GM18502 (cell line): ENCODE measurements at regions not wholly inside any gene's neighbourhood (a gene's known extent, or its start where the extent isn't known, plus 50 kb on each side); places are given as distances from the start of the nearest gene placed in this dataset.
"Not testable (repeated sequence)": the region's sequence is repeated elsewhere in the genome, so short reads cannot be mapped to it uniquely, and the experiment has no call there.

Experiments used
- ATAC-seq: cut with Tn5 transposase; IDR thresholded peaks from one replicate; pipeline ENCODE4 v1.9.1; 2021; ENCODE audit warnings: mild to moderate bottlenecking; ENCODE audit not compliant: unreplicated experiment, poor library complexity

GRCh38 chr3:632571-633170, 436.1 kb downstream of the CHL1 start:
- peak; percentile 85 for ATAC-seq

DNA sequence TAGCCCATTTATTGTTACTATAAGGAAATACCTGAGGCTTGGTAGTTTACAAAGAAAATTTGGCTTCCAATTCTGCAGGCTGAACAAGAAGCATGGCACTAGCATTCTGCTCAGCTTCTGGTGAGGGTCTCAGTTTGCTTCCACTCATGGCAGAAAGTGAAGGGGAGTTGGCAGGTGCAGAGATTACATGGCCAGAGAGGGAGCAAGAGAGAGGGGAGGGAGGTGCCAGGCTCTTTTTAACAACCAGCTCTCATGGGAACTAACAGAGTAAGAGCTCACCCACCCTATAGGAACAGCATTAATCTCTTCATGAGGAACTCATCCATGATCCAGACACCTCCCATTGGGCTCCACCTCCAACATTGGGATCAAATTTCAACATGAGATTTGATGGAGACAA, 437.9 kb downstream of the CHL1 start:
- ATAC-seq: no peak

DNA sequence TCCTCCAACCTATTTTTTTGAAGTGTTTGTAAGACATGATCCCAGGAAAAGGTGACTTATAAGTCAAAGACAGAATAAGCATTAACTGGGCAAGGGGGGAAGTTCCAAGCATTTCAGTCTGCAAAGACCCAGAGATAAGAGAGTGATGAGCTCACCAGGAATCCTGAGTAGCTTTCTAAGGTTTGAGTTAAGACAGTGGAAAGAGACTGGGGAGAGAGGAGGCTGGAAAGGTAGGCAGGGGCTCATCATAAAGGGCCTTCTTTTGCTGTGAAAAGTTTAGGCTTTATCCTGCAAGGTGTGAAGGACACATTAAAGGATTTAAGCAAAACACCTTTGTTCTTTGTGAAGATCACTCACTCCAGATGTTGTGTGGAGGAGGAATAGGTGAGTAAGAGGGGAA, 438.8 kb downstream of the CHL1 start:
- no peak for ATAC-seq

GRCh38 chr3:643376-643775, 446.8 kb downstream of the CHL1 start:
- no peak for ATAC-seq

DNA sequence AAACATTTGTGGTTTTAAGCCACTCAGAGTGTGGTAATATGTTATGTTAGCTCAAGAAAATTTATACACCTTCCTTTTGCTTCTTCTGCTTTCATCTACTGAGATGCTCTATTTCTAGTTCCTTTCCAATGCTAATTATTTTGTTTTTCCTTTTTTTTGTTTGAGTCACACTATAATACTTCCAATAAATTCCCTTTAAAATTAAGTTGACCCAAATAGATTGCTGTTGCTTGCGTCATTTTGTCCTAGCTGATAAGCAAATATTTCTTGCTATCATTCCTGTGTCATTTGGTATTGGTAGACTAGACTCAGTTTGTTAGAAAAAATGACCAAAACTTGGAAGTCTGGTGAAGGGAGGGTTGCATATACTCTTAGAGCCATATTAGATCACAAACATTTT, 437.0 kb upstream of the CNTN6 start:
- ATAC-seq: no peak

DNA sequence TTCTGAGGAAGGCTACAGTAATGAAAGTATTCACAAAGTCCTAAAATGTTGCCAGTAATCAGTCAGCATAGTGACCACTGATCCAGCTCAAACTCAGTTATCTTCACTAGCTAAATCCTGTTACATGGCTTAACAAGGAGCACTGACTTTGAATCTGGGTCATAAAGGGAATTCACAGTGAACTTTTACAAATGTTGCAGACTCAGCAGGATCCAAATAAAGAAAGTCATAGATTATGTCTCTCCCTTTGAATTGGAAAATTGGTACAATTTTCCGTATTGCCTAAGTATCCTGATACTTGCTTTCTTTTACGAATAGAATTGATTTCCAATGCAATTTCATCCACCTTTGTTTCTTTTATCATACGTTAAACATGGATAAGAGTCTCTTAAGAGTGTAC, 431.5 kb upstream of the CNTN6 start:
- no peak for ATAC-seq

- no peak for ATAC-seq
These were observed 418.7 kb upstream of the CNTN6 start for GRCh38 chr3:674116-674515.

- no peak for ATAC-seq
These were observed 417.0 kb upstream of the CNTN6 start for GRCh38 chr3:675846-676245.

DNA sequence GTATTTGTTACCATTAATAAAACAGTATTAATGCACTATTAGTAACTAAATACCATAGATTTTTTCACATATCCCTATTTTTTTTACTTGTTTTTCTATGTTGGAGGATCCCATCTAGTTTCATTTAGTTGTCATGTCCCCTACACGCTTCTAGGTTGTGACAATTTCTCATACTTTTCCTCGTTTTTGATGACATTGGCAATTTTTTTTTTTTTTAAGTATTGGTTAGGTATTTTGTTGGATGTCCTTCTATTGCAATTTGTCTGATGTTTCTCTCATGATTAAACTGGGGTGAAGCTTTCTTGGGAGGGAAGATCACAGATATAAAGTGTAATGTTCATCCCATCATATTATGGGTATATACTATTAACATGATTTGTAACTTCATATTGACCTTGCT, 409.1 kb upstream of the CNTN6 start:
- no peak for ATAC-seq

DNA sequence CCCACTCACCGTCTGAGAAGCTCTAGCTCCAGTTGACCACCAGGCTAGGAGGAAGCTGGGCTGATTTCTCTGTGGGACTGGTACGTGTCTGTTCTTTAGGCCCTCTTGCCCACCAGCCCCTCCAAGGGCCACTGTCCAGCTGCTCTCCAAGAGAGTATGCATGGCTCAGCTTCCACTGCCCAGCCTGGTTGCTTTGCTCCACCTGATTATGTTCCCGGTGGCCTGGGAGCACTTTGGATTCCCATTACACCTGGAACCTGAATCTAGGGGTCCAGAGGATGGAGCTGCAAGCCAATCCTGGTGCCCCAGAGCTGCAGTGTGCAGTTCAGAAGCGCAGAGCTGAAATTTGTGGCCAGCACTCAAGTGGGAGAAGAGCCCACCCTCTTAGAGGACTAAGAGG, 402.1 kb upstream of the CNTN6 start:
- no peak for ATAC-seq

GRCh38 chr3:700514-700913, 392.3 kb upstream of the CNTN6 start:
- no peak for ATAC-seq

- no peak for ATAC-seq
These were observed 385.8 kb upstream of the CNTN6 start for GRCh38 chr3:707041-707440.

GRCh38 chr3:713006-713621, 379.7 kb upstream of the CNTN6 start:
- no peak for ATAC-seq

- ATAC-seq: no peak
These were observed 378.7 kb upstream of the CNTN6 start for GRCh38 chr3:713947-714620.

DNA sequence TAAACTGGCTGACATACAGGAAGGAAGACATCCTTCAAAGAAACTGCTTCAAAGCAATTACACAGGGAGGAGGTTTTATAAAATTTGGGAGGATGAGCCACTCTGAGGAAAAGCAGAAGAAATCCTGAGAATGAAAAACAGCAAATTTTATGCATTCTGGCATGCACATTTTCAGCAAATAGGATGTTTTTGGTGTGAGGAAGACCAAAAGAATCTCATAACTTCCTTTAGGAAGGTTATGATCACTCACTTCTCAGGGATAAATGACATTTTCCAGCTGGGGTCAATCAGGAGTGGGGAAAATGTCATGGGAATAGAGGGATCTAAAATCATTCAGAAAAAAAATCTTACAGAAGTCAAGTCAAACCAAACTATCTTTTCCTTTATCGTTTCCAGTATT, 371.7 kb upstream of the CNTN6 start:
- no peak for ATAC-seq

- no peak for ATAC-seq
These were observed 360.4 kb upstream of the CNTN6 start for GRCh38 chr3:732326-732928.

- ATAC-seq: no peak
These were observed 359.5 kb upstream of the CNTN6 start for GRCh38 chr3:733313-733712.

GRCh38 chr3:757711-758110, 335.1 kb upstream of the CNTN6 start:
- ATAC-seq: no peak

DNA sequence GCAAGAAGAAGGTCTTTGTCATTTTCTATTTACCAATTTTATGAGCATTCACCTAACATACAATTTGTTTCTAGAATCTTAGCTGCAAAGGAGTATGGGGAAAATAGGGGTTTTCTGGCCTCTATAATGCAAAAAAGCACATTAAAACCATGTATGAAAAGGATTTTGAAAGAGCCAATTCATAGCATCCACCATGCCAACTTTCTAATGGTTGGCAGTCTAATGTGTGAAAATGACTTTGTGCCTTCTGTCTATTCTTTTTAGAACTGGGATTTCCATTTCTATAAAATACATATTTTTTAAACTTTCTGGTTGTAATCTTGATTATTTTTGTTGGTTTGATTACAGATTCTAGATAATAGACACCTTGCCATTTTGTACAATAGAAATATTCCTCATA, 333.7 kb upstream of the CNTN6 start:
- no peak for ATAC-seq

- not testable (repeated sequence) for ATAC-seq
These were observed 319.4 kb upstream of the CNTN6 start for GRCh38 chr3:773433-773832.

DNA sequence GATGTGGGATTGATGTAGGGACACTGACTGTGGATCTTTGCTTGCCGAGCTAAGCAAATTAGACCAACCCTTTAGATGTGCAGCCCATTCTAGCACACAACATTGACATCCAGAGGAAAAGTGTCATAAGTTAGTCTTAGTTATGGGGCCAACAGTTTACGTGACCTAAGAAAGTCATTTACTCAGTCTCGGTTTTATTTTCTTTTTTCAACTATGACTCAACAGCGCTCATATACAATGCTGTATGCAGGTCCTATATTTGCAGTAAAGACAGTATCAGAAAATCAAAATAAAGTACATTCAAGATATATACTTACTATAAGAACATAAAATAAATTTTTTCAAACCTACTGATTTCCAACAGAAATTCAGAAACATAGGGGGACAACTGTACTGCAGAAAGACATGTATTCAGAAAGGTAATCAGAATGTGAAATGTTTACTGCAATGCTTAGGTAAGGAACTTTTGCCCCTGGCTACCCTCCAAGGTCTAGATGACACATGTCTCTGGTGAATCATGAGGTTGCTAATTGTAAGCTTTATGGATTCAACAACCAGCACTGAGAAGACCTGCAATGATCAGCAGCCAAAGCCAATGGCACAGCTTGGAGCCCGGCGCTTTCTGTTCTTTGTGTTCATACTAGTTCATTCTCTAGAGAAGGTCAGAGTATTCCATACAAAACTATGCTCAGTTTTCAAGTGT, 317.5 kb upstream of the CNTN6 start:
- ATAC-seq: no peak
